Astrocyte (in vitro differentiated cells and primary cell): ENCODE measurements at regions not wholly inside any gene's neighbourhood (a gene's known extent, or its start where the extent isn't known, plus 50 kb on each side); places are given as distances from the start of the nearest gene placed in this dataset.

Source experiments
- DNase-seq: peaks from one replicate; pipeline ENCODE4 v3.0.0-alpha.2; 2010; ENCODE audit warnings: low read depth
- FAIRE-seq: peaks from 2 replicates; lab custom pipeline; 2011; peaks lifted over from hg19 to GRCh38; lab: Jason Lieb, UNC
- H2AFZ ChIP-seq: 2 replicates; pipeline ENCODE4 v1.6.0; 2012; ENCODE audit warnings: low read depth, low read length, inconsistent platforms
- H3K27ac ChIP-seq: 2 replicates; pipeline ENCODE4 v1.5.1; 2011; ENCODE audit warnings: low read depth, low read length, inconsistent platforms
- H3K27me3 ChIP-seq: 2 replicates; pipeline ENCODE4 v1.6.0; 2011; ENCODE audit warnings: low read length, inconsistent platforms; ENCODE audit not compliant: insufficient read depth
- H3K36me3 ChIP-seq: 2 replicates; pipeline ENCODE4 v1.5.1; 2011; ENCODE audit warnings: low read length, inconsistent platforms; ENCODE audit not compliant: insufficient read depth
- H3K4me1 ChIP-seq: 2 replicates; pipeline ENCODE4 v1.5.1; 2011; ENCODE audit warnings: low read length, inconsistent platforms; ENCODE audit not compliant: insufficient read depth
- H3K4me2 ChIP-seq: 2 replicates; pipeline ENCODE4 v1.6.0; 2012; ENCODE audit warnings: low read length, inconsistent platforms
- H3K4me3 ChIP-seq: 2 replicates; pipeline ENCODE4 v1.5.1; 2011; ENCODE audit warnings: low read depth, mild to moderate bottlenecking, low read length, inconsistent platforms; ENCODE audit not compliant: insufficient read depth
- H3K79me2 ChIP-seq: 2 replicates; pipeline ENCODE4 v1.6.0; 2012; ENCODE audit warnings: mild to moderate bottlenecking, low read length, inconsistent platforms; ENCODE audit not compliant: insufficient read depth
- H3K9ac ChIP-seq: 2 replicates; pipeline ENCODE4 v1.6.0; 2012; ENCODE audit warnings: mild to moderate bottlenecking, low read length, inconsistent platforms
- H3K9me3 ChIP-seq: 2 replicates; pipeline ENCODE4 v1.5.1; 2012; ENCODE audit warnings: low read depth, mild to moderate bottlenecking, low read length, inconsistent platforms; ENCODE audit not compliant: insufficient read depth
- H4K20me1 ChIP-seq: 2 replicates; pipeline ENCODE4 v1.6.0; 2012; ENCODE audit warnings: low read length, inconsistent platforms; ENCODE audit not compliant: insufficient read depth
- H3K27ac Mint-ChIP-seq: one replicate; pipeline ENCODE4 v1.8.0; 2021; ENCODE audit warnings: mild to moderate bottlenecking, mixed read lengths; ENCODE audit not compliant: unreplicated experiment
- H3K27me3 Mint-ChIP-seq: one replicate; pipeline ENCODE4 v1.8.0; 2021; ENCODE audit warnings: low read depth, mixed read lengths; ENCODE audit not compliant: unreplicated experiment
- H3K36me3 Mint-ChIP-seq: one replicate; pipeline ENCODE4 v1.8.0; 2021; ENCODE audit warnings: low read depth, mixed read lengths; ENCODE audit not compliant: unreplicated experiment
- H3K4me1 Mint-ChIP-seq: one replicate; pipeline ENCODE4 v1.8.0; 2021; ENCODE audit warnings: low read depth, mixed read lengths; ENCODE audit not compliant: unreplicated experiment
- H3K4me3 Mint-ChIP-seq: one replicate; pipeline ENCODE4 v1.8.0; 2021; ENCODE audit warnings: mild to moderate bottlenecking, moderate library complexity, mixed read lengths; ENCODE audit not compliant: unreplicated experiment
- H3K9me3 Mint-ChIP-seq: one replicate; pipeline ENCODE4 v1.8.0; 2021; ENCODE audit warnings: mild to moderate bottlenecking, mixed read lengths; ENCODE audit not compliant: unreplicated experiment
- EZH2 ChIP-seq: IDR thresholded peaks from 2 replicates; pipeline ENCODE4 v1.6.1; 2012; ENCODE audit warnings: mild to moderate bottlenecking, low read length, inconsistent platforms; ENCODE audit not compliant: insufficient read depth
- TF ChIP-seq, protein P1 (sequence below): IDR thresholded peaks from 2 replicates; pipeline ENCODE4 v1.5.1; 2011; ENCODE audit warnings: low read depth, mild to moderate bottlenecking, inconsistent platforms, low read length, moderate library complexity; ENCODE audit not compliant: insufficient read depth

DNA sequence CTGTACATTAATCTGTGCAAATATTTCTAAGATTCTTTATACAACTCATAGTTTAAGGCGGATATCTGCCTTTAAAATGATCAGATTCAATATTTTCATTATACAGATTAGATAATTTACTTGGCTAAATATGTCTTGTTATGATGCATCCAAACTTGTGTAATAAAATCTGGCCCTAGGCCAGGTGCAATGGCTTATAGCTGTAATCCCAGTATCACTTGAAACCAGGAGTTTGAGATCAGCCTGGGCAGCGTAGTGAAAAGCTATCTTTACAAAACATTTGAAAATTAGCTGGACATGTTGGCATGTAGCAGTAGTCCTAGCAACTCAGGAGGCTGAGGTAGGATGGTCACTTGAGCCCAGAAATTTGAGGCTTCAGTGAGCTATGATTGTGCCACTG, 2002.2 kb upstream of the ACO1 start:
- H3K9ac ChIP-seq: no peak overlapping the region
- H3K36me3 ChIP-seq: no peaks in the 10 kb centered on the region
- DNase-seq: no peak
- no peak overlapping the region for H3K4me3 Mint-ChIP-seq
- H3K4me3 ChIP-seq: no peak overlapping the region
- no peak for FAIRE-seq
- H3K9me3 ChIP-seq: no peaks in the 10 kb centered on the region
- H3K4me1 Mint-ChIP-seq: no peaks in the 10 kb centered on the region
- H3K27ac Mint-ChIP-seq: no peak overlapping the region
- H2AFZ ChIP-seq: no peak overlapping the region
- H4K20me1 ChIP-seq: no peaks in the 10 kb centered on the region
- no peak overlapping the region for H3K27ac ChIP-seq
- H3K36me3 Mint-ChIP-seq: no peaks in the 10 kb centered on the region
- no peaks in the 10 kb centered on the region for H3K4me1 ChIP-seq
- H3K9me3 Mint-ChIP-seq: no peaks in the 10 kb centered on the region
- H3K27me3 ChIP-seq: no peaks in the 10 kb centered on the region
- H3K4me2 ChIP-seq: no peak overlapping the region
- no peaks in the 10 kb centered on the region for H3K79me2 ChIP-seq
- TF ChIP-seq, protein P1, sequence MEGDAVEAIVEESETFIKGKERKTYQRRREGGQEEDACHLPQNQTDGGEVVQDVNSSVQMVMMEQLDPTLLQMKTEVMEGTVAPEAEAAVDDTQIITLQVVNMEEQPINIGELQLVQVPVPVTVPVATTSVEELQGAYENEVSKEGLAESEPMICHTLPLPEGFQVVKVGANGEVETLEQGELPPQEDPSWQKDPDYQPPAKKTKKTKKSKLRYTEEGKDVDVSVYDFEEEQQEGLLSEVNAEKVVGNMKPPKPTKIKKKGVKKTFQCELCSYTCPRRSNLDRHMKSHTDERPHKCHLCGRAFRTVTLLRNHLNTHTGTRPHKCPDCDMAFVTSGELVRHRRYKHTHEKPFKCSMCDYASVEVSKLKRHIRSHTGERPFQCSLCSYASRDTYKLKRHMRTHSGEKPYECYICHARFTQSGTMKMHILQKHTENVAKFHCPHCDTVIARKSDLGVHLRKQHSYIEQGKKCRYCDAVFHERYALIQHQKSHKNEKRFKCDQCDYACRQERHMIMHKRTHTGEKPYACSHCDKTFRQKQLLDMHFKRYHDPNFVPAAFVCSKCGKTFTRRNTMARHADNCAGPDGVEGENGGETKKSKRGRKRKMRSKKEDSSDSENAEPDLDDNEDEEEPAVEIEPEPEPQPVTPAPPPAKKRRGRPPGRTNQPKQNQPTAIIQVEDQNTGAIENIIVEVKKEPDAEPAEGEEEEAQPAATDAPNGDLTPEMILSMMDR: no peak
- TF ChIP-seq EZH2: no peak
- no peaks in the 10 kb centered on the region for H3K27me3 Mint-ChIP-seq

DNA sequence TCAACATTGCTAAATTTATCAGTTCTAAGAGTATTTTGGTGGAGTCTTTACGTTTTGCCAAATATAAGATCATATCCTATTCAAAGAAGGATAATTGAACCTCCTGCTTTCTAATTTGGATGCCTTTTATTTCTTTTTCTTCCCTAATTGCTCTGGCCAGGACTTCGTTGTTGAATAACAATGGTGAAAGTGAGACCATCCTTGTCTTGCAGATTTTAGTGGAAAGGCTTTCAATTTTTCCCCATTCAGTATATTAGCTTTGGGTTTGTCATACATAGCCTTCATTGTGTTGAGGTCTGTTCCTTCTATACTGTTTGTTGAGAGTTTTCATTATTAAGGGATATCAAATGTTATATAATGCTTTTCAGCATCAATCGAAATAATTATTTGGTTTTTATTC, 1974.2 kb upstream of the ACO1 start:
- H3K9me3 Mint-ChIP-seq: peaks cover 16% of the 10 kb centered on the region

DNA sequence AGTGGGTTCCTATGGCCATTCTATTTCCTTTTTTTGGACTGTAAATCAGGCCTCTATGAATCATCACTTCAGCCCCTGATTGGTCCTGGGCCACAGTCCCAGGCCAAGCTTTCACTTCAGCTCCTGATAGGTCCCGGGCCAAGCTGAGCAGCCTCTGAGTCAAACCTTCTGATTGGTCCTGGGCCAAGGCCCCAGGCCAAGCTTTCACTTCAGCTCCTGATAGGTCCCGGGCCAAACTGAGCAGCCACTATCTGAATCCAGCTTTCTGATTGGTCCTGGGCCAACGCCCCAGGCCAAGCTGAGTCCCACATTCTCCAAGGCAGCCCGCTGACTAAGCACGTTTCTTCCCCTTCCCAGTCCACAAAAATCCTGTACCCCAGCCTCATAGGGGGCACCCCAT, 1972.9 kb upstream of the ACO1 start:
- Histone ChIP-seq H3K27ac (no peak overlapping the region), H3K79me2 (no peaks in the 10 kb centered on the region), H2AFZ (no peak overlapping the region), H4K20me1 (no peaks in the 10 kb centered on the region), H3K4me1 (no peaks in the 10 kb centered on the region), H3K27me3 (no peaks in the 10 kb centered on the region), H3K9me3 (no peaks in the 10 kb centered on the region), H3K4me2 (no peak overlapping the region), H3K36me3 (no peaks in the 10 kb centered on the region), H3K4me3 (no peak overlapping the region), H3K9ac (no peak overlapping the region)
- FAIRE-seq (no peak), DNase-seq (no peak)
- Mint-ChIP-seq H3K36me3 (no peaks in the 10 kb centered on the region), H3K4me1 (no peaks in the 10 kb centered on the region), H3K4me3 (no peak overlapping the region), H3K9me3 (peaks cover 16% of the 10 kb centered on the region), H3K27me3 (no peaks in the 10 kb centered on the region), H3K27ac (no peak overlapping the region)
- TF ChIP-seq EZH2: no peak
- TF ChIP-seq, protein P1: no peak

More for the DNA sequence above, 1974.2 kb upstream of the ACO1 start:
- no peak for FAIRE-seq
- H3K79me2 ChIP-seq: no peaks in the 10 kb centered on the region
- no peak overlapping the region for H3K27ac Mint-ChIP-seq
- H3K4me2 ChIP-seq: no peak overlapping the region
- TF ChIP-seq EZH2: no peak
- TF ChIP-seq, protein P1: no peak
- H3K27me3 Mint-ChIP-seq: no peaks in the 10 kb centered on the region
- H2AFZ ChIP-seq: no peak overlapping the region
- H3K36me3 ChIP-seq: no peaks in the 10 kb centered on the region
- H3K9ac ChIP-seq: no peak overlapping the region
- no peak for DNase-seq
- no peaks in the 10 kb centered on the region for H3K4me1 ChIP-seq
- H4K20me1 ChIP-seq: no peaks in the 10 kb centered on the region
- H3K27ac ChIP-seq: no peak overlapping the region
- no peaks in the 10 kb centered on the region for H3K4me1 Mint-ChIP-seq
- H3K27me3 ChIP-seq: no peaks in the 10 kb centered on the region
- no peak overlapping the region for H3K4me3 Mint-ChIP-seq
- H3K4me3 ChIP-seq: no peak overlapping the region
- H3K9me3 ChIP-seq: no peaks in the 10 kb centered on the region
- H3K36me3 Mint-ChIP-seq: no peaks in the 10 kb centered on the region
